ENCODE measurements at regions not wholly inside any gene's neighbourhood (a gene's known extent, or its start where the extent isn't known, plus 50 kb on each side); places are given as distances from the start of the nearest gene placed in this dataset.

- no peak for DNase-seq
- Mint-ChIP-seq H3K36me3 (no peaks in the 10 kb centered on the region), H3K9me3 (no peaks in the 10 kb centered on the region), H3K4me3 (no peak overlapping the region), H3K4me1 (ENCODE audit: low read depth) (no peaks in the 10 kb centered on the region), H3K27ac (no peak overlapping the region), H3K27me3 (no peaks in the 10 kb centered on the region)
- CTCF ChIA-PET, result no interaction called here
- intact Hi-C loops (cut with micrococcal nuclease), result no loop called here
- POLR2A ChIA-PET, result no interaction called here
Observed at GRCh38 chr9:88685966-88686365, 151.0 kb downstream of the NXNL2 start.

GRCh38 chr9:88689509-88690298, 154.7 kb downstream of the NXNL2 start:
- intact Hi-C loops (cut with micrococcal nuclease), result no loop called here
- no peak for DNase-seq
- no peaks in the 10 kb centered on the region for H3K4me1 Mint-ChIP-seq (ENCODE audit: low read depth)
- no peak overlapping the region for H3K27ac Mint-ChIP-seq
- CTCF ChIA-PET, result no interaction called here
- POLR2A ChIA-PET, result no interaction called here
- peaks cover 4% of the 10 kb centered on the region for H3K27me3 Mint-ChIP-seq
- peaks cover 5% of the 10 kb centered on the region for H3K9me3 Mint-ChIP-seq
- H3K4me3 Mint-ChIP-seq, result no peak overlapping the region
- H3K36me3 Mint-ChIP-seq, result no peaks in the 10 kb centered on the region

GRCh38 chr9:88690628-88691027, 155.7 kb downstream of the NXNL2 start:
- ChIA-PET CTCF (no interaction called here), POLR2A (no interaction called here)
- intact Hi-C loops (cut with micrococcal nuclease), result no loop called here
- H3K27me3 Mint-ChIP-seq, result peaks cover 7% of the 10 kb centered on the region
- peaks cover 5% of the 10 kb centered on the region for H3K9me3 Mint-ChIP-seq
- no peaks in the 10 kb centered on the region for H3K4me1 Mint-ChIP-seq (ENCODE audit: low read depth)
- H3K36me3 Mint-ChIP-seq, result no peaks in the 10 kb centered on the region
- no peak overlapping the region for H3K4me3 Mint-ChIP-seq
- H3K27ac Mint-ChIP-seq, result no peak overlapping the region
- DNase-seq, result no peak

GRCh38 chr9:88691091-88691490, 156.1 kb downstream of the NXNL2 start:
- no peak overlapping the region for H3K27ac Mint-ChIP-seq
- no peaks in the 10 kb centered on the region for H3K4me1 Mint-ChIP-seq (ENCODE audit: low read depth)
- intact Hi-C loops (cut with micrococcal nuclease), result no loop called here
- H3K9me3 Mint-ChIP-seq, result peaks cover 5% of the 10 kb centered on the region
- POLR2A ChIA-PET, result no interaction called here
- H3K4me3 Mint-ChIP-seq, result no peak overlapping the region
- H3K27me3 Mint-ChIP-seq, result peaks cover 7% of the 10 kb centered on the region
- H3K36me3 Mint-ChIP-seq, result no peaks in the 10 kb centered on the region
- CTCF ChIA-PET, result no interaction called here
- no peak for DNase-seq

- ChIA-PET POLR2A (no interaction called here), CTCF (no interaction called here)
- Mint-ChIP-seq H3K27me3 (peaks cover 7% of the 10 kb centered on the region), H3K4me3 (no peak overlapping the region), H3K9me3 (peaks cover 5% of the 10 kb centered on the region), H3K27ac (no peak overlapping the region), H3K4me1 (ENCODE audit: low read depth) (no peaks in the 10 kb centered on the region), H3K36me3 (no peaks in the 10 kb centered on the region)
- no peak for DNase-seq
- intact Hi-C loops (cut with micrococcal nuclease), result no loop called here
Observed at GRCh38 chr9:88691811-88692210, 156.8 kb downstream of the NXNL2 start.

- Mint-ChIP-seq H3K4me1 (ENCODE audit: low read depth) (no peaks in the 10 kb centered on the region), H3K27me3 (peaks cover 7% of the 10 kb centered on the region), H3K9me3 (peaks cover 5% of the 10 kb centered on the region), H3K27ac (no peak overlapping the region), H3K4me3 (no peak overlapping the region), H3K36me3 (no peaks in the 10 kb centered on the region)
- POLR2A ChIA-PET, result no interaction called here
- no peak for DNase-seq
- CTCF ChIA-PET, result no interaction called here
- intact Hi-C loops (cut with micrococcal nuclease), result no loop called here
Observed at GRCh38 chr9:88692827-88693226, 157.8 kb downstream of the NXNL2 start.

GRCh38 chr9:88694625-88695024, 159.6 kb downstream of the NXNL2 start:
- no peak for DNase-seq
- intact Hi-C loops (cut with micrococcal nuclease), result no loop called here
- H3K27me3 Mint-ChIP-seq, result peaks cover 7% of the 10 kb centered on the region
- no peak overlapping the region for H3K4me3 Mint-ChIP-seq
- no peaks in the 10 kb centered on the region for H3K4me1 Mint-ChIP-seq (ENCODE audit: low read depth)
- no peaks in the 10 kb centered on the region for H3K36me3 Mint-ChIP-seq
- no peak overlapping the region for H3K27ac Mint-ChIP-seq
- POLR2A ChIA-PET, result no interaction called here
- CTCF ChIA-PET, result no interaction called here
- peaks cover 5% of the 10 kb centered on the region for H3K9me3 Mint-ChIP-seq

- intact Hi-C loops (cut with micrococcal nuclease), result no loop called here
- no peak overlapping the region for H3K27ac Mint-ChIP-seq
- H3K27me3 Mint-ChIP-seq, result peaks cover 7% of the 10 kb centered on the region
- peaks cover 5% of the 10 kb centered on the region for H3K9me3 Mint-ChIP-seq
- no peaks in the 10 kb centered on the region for H3K36me3 Mint-ChIP-seq
- H3K4me1 Mint-ChIP-seq (ENCODE audit: low read depth), result no peaks in the 10 kb centered on the region
- CTCF ChIA-PET, result no interaction called here
- H3K4me3 Mint-ChIP-seq, result no peak overlapping the region
- POLR2A ChIA-PET, result no interaction called here
- no peak for DNase-seq
Observed at GRCh38 chr9:88696501-88696900, 161.5 kb downstream of the NXNL2 start.

GRCh38 chr9:88697764-88698432, 162.9 kb downstream of the NXNL2 start:
- Mint-ChIP-seq H3K36me3 (no peaks in the 10 kb centered on the region), H3K9me3 (peaks cover 5% of the 10 kb centered on the region), H3K27ac (no peak overlapping the region), H3K4me3 (no peak overlapping the region), H3K27me3 (peaks cover 7% of the 10 kb centered on the region), H3K4me1 (ENCODE audit: low read depth) (no peaks in the 10 kb centered on the region)
- ChIA-PET CTCF (no interaction called here), POLR2A (no interaction called here)
- no peak for DNase-seq
- intact Hi-C loops (cut with micrococcal nuclease), result no loop called here

- no peak overlapping the region for H3K27ac Mint-ChIP-seq
- H3K4me3 Mint-ChIP-seq, result no peak overlapping the region
- POLR2A ChIA-PET, result no interaction called here
- DNase-seq, result no peak
- CTCF ChIA-PET, result no interaction called here
- H3K4me1 Mint-ChIP-seq (ENCODE audit: low read depth), result no peaks in the 10 kb centered on the region
- no peaks in the 10 kb centered on the region for H3K27me3 Mint-ChIP-seq
- no peaks in the 10 kb centered on the region for H3K36me3 Mint-ChIP-seq
- intact Hi-C loops (cut with micrococcal nuclease), result no loop called here
- H3K9me3 Mint-ChIP-seq, result no peaks in the 10 kb centered on the region
Observed at GRCh38 chr9:88702985-88703384, 168.0 kb downstream of the NXNL2 start.

GRCh38 chr9:88706193-88707113, 171.5 kb downstream of the NXNL2 start:
- H3K36me3 Mint-ChIP-seq, result no peaks in the 10 kb centered on the region
- no peaks in the 10 kb centered on the region for H3K27me3 Mint-ChIP-seq
- no peak overlapping the region for H3K4me3 Mint-ChIP-seq
- ChIA-PET CTCF (no interaction called here), POLR2A (no interaction called here)
- no peaks in the 10 kb centered on the region for H3K9me3 Mint-ChIP-seq
- DNase-seq, result no peak
- no peaks in the 10 kb centered on the region for H3K4me1 Mint-ChIP-seq (ENCODE audit: low read depth)
- intact Hi-C loops (cut with micrococcal nuclease), result no loop called here
- no peak overlapping the region for H3K27ac Mint-ChIP-seq

GRCh38 chr9:88710449-88710848, 175.5 kb downstream of the NXNL2 start:
- no peaks in the 10 kb centered on the region for H3K27me3 Mint-ChIP-seq
- H3K4me1 Mint-ChIP-seq (ENCODE audit: low read depth), result no peaks in the 10 kb centered on the region
- H3K4me3 Mint-ChIP-seq, result no peak overlapping the region
- intact Hi-C loops (cut with micrococcal nuclease), result no loop called here
- DNase-seq, result no peak
- no peaks in the 10 kb centered on the region for H3K36me3 Mint-ChIP-seq
- ChIA-PET POLR2A (no interaction called here), CTCF (no interaction called here)
- no peak overlapping the region for H3K27ac Mint-ChIP-seq
- no peaks in the 10 kb centered on the region for H3K9me3 Mint-ChIP-seq
